ENCODE measurements at regions not wholly inside any gene's neighbourhood (a gene's known extent, or its start where the extent isn't known, plus 50 kb on each side); places are given as distances from the start of the nearest gene placed in this dataset.

GRCh38 chr18:8974696-8975095 is 127.8 kb upstream of the NDUFV2 start:
- no peak for TF ChIP-seq POLR2A (IDR thresholded peaks at IDR 0.05)
- TF ChIP-seq, protein P1, sequence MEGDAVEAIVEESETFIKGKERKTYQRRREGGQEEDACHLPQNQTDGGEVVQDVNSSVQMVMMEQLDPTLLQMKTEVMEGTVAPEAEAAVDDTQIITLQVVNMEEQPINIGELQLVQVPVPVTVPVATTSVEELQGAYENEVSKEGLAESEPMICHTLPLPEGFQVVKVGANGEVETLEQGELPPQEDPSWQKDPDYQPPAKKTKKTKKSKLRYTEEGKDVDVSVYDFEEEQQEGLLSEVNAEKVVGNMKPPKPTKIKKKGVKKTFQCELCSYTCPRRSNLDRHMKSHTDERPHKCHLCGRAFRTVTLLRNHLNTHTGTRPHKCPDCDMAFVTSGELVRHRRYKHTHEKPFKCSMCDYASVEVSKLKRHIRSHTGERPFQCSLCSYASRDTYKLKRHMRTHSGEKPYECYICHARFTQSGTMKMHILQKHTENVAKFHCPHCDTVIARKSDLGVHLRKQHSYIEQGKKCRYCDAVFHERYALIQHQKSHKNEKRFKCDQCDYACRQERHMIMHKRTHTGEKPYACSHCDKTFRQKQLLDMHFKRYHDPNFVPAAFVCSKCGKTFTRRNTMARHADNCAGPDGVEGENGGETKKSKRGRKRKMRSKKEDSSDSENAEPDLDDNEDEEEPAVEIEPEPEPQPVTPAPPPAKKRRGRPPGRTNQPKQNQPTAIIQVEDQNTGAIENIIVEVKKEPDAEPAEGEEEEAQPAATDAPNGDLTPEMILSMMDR (IDR thresholded peaks at IDR 0.05), result no peak

Data from thyroid gland (tissue), 4 donors.